SK-N-SH (cell line): ENCODE measurements at regions not wholly inside any gene's neighbourhood (a gene's known extent, or its start where the extent isn't known, plus 50 kb on each side); places are given as distances from the start of the nearest gene placed in this dataset.

Experiments used
- CTCF ChIA-PET: fragments of 300-600, 350-600 bp; formaldehyde crosslinking; extraction: SDS; loops from one replicate; lab custom pipeline; 2021; lab: Yijun Ruan, JAX
- POLR2A ChIA-PET: fragments of 350-600 bp; sonication (Branson Sonifier 250); formaldehyde crosslinking; extraction: SDS; loops from one replicate; lab custom pipeline; 2020; ENCODE audit warnings: antibody characterized with exemption, inconsistent platforms; lab: Yijun Ruan, JAX
- DNase-seq: peaks from one replicate; pipeline ENCODE4 v3.0.0; 2012
- H2AFZ ChIP-seq: fragments of 200-600 bp; sonication (generic); 2 replicates; pipeline ENCODE4 v1.8.1; 2016; ENCODE audit warnings: antibody characterized with exemption, mild to moderate bottlenecking, low read depth
- H3F3A ChIP-seq: fragments of 200-600 bp; sonication (generic); replicated peaks from 2 replicates; pipeline ENCODE3; 2016; ENCODE audit warnings: antibody characterized with exemption, mild to moderate bottlenecking; ENCODE audit not compliant: insufficient read depth
- H3K27ac ChIP-seq, 2 experiments: fragments of 200-500 bp in 1 of 2; fragments of 200-600 bp in 1 of 2; sonication (Bioruptor generic) in 1 of 2; sonication (generic), shearing (Covaris generic) in 1 of 2; 2 replicates each; pipeline versions ENCODE4 v1.5.1 to v1.6.1; 2014 to 2016; ENCODE audit warnings: low read depth in 2 of 2, inconsistent platforms in 1 of 2, low read length in 1 of 2, mild to moderate bottlenecking in 1 of 2, mixed read lengths in 1 of 2
- H3K27me3 ChIP-seq: fragments of 200-600 bp; sonication (generic), shearing (Covaris generic); 2 replicates; pipeline ENCODE4 v1.6.1; 2016; ENCODE audit warnings: mixed run types; ENCODE audit not compliant: insufficient read depth
- H3K36me3 ChIP-seq, 2 experiments: fragments of 200-500 bp in 1 of 2; fragments of 200-600 bp in 1 of 2; sonication (Bioruptor generic) in 1 of 2; sonication (generic) in 1 of 2; replicated peaks in 1 of 2; 2 replicates each; pipeline versions ENCODE3 to v1.5.1; 2014 to 2016; ENCODE audit warnings: low read length in 1 of 2, mild to moderate bottlenecking in 1 of 2; ENCODE audit not compliant: insufficient read depth in 2 of 2, control insufficient read depth in 1 of 2
- H3K4me1 ChIP-seq, 2 experiments: fragments of 200-500 bp in 1 of 2; fragments of 200-600 bp in 1 of 2; sonication (Bioruptor generic) in 1 of 2; sonication (generic), shearing (Covaris generic) in 1 of 2; 2 replicates each; pipeline versions ENCODE4 v1.5.1 to v1.6.1; 2014 to 2016; ENCODE audit warnings: low read depth in 1 of 2, low read length in 1 of 2, mixed run types in 1 of 2; ENCODE audit not compliant: insufficient read depth in 2 of 2, control insufficient read depth in 1 of 2
- H3K4me2 ChIP-seq: fragments of 200-600 bp; sonication (generic), shearing (Covaris generic); 2 replicates; pipeline ENCODE4 v1.6.1; 2017; ENCODE audit warnings: mixed run types
- H3K4me3 ChIP-seq, 2 experiments: fragments of 200-500 bp in 1 of 2; fragments of 200-600 bp in 1 of 2; sonication (Bioruptor generic) in 1 of 2; sonication (generic), shearing (Covaris generic) in 1 of 2; 2 replicates each; pipeline versions ENCODE4 v1.5.1 to v1.8.1; 2014 to 2016; ENCODE audit warnings: low read depth in 2 of 2, inconsistent platforms in 1 of 2, low read length in 1 of 2, mild to moderate bottlenecking in 1 of 2, mixed read lengths in 1 of 2, moderate library complexity in 1 of 2
- H3K79me2 ChIP-seq: fragments of 200-600 bp; sonication (generic); 2 replicates; pipeline ENCODE4 v1.8.1; 2017; ENCODE audit warnings: mild to moderate bottlenecking; ENCODE audit not compliant: insufficient read depth
- H3K9ac ChIP-seq: fragments of 200-600 bp; sonication (generic); 2 replicates; pipeline ENCODE4 v1.6.1; 2017; ENCODE audit warnings: mixed run types
- H3K9me2 ChIP-seq: fragments of 200-600 bp; sonication (generic); 2 replicates; pipeline ENCODE4 v1.6.1; 2017; ENCODE audit warnings: mixed run types
- H3K9me3 ChIP-seq: fragments of 200-600 bp; sonication (generic); 2 replicates; pipeline ENCODE4 v1.6.1; 2017; ENCODE audit warnings: mixed run types, mild to moderate bottlenecking, moderate library complexity
- H4K20me1 ChIP-seq: fragments of 200-600 bp; sonication (generic); 2 replicates; pipeline ENCODE4 v1.6.1; 2017; ENCODE audit warnings: mild to moderate bottlenecking, mixed run types; ENCODE audit not compliant: insufficient read depth
- GABPA ChIP-seq: IDR thresholded peaks from 2 replicates; pipeline ENCODE4 v1.4.0; 2012; ENCODE audit warnings: low read depth, mild to moderate bottlenecking
- GATA2 ChIP-seq: sonication (generic); formaldehyde crosslinking; IDR thresholded peaks from 2 replicates; pipeline ENCODE4 v1.5.0; 2020; ENCODE audit warnings: mild to moderate bottlenecking, missing genetic modification reagents
- IRF3 ChIP-seq: fragments of 150-350 bp; IDR thresholded peaks from 2 replicates; pipeline ENCODE4 v1.6.1; 2016; ENCODE audit warnings: mild to moderate bottlenecking, low read depth, low read length
- MAX ChIP-seq: IDR thresholded peaks from 2 replicates; pipeline ENCODE4 v1.4.0; 2012; ENCODE audit warnings: low read depth
- MEF2A ChIP-seq: IDR thresholded peaks from 2 replicates; pipeline ENCODE4 v1.4.0; 2012; ENCODE audit warnings: low read depth, borderline replicate concordance
- MXI1 ChIP-seq: IDR thresholded peaks from 2 replicates; pipeline ENCODE4 v1.6.1; 2012; ENCODE audit warnings: mild to moderate bottlenecking, low read depth, low read length, improper control_type of control experiment
- NFIC ChIP-seq: IDR thresholded peaks from 2 replicates; pipeline ENCODE4 v1.4.0; 2012; ENCODE audit warnings: borderline replicate concordance
- NRF1 ChIP-seq: IDR thresholded peaks from 2 replicates; pipeline ENCODE4 v1.6.1; 2012; ENCODE audit warnings: low read depth, mild to moderate bottlenecking, low read length
- POLR2AphosphoS5 ChIP-seq: IDR thresholded peaks from 2 replicates; pipeline ENCODE4 v1.6.1; 2012; ENCODE audit warnings: low read depth, low read length
- RCOR1 ChIP-seq: fragments of 150-350 bp; IDR thresholded peaks from 2 replicates; pipeline ENCODE4 v1.6.1; 2017; ENCODE audit warnings: antibody characterized with exemption, low read length
- RFX5 ChIP-seq: IDR thresholded peaks from 2 replicates; pipeline ENCODE4 v1.6.1; 2012; ENCODE audit warnings: mild to moderate bottlenecking, improper control_type of control experiment, low read length
- SMC3 ChIP-seq: IDR thresholded peaks from 2 replicates; pipeline ENCODE4 v1.6.1; 2012; ENCODE audit warnings: low read depth, low read length, improper control_type of control experiment
- TEAD4 ChIP-seq: IDR thresholded peaks from 2 replicates; pipeline ENCODE4 v1.4.0; 2012; ENCODE audit warnings: mild to moderate bottlenecking, borderline replicate concordance; ENCODE audit not compliant: insufficient read depth
- WGBS: methylation state at CpG from one replicate; pipeline ENCODE4 v1.1.6; 2017; ENCODE audit warnings: low lambda C conversion rate; 5-methylcytosine and 5-hydroxymethylcytosine counted together
- small RNA-seq, 7 experiments: library from RNA; depleted of rRNA; stranded (forward); fragments of <200 nt; gene quantifications; one replicate each; pipeline ENCODE3, GENCODE V24; 2012

GRCh38 chr9:32334112-32334511 lies 50.3 kb upstream of the ACO1 start:
- H4K20me1 ChIP-seq, result no peaks in the 10 kb centered on the region
- no peak overlapping the region for H3K9ac ChIP-seq
- ChIA-PET CTCF (no interaction called here), POLR2A (no interaction called here)
- H3K36me3 ChIP-seq, result no peaks in the 10 kb centered on the region
- no peak overlapping the region for H3K4me3 ChIP-seq
- no peaks in the 10 kb centered on the region for H3K79me2 ChIP-seq
- no peak overlapping the region for H3K4me2 ChIP-seq
- H3K9me2 ChIP-seq, result no peaks in the 10 kb centered on the region
- H3K9me3 ChIP-seq, result no peaks in the 10 kb centered on the region; the same call in 1 of the 2 replicates
- no peak overlapping the region for H2AFZ ChIP-seq
- 54% methylated on average over 4 of the region's 7 CpGs for WGBS
- no peaks in the 10 kb centered on the region for H3K4me1 ChIP-seq
- no peak for DNase-seq
- no peaks in the 10 kb centered on the region for H3F3A ChIP-seq
- H3K27me3 ChIP-seq, result no peaks in the 10 kb centered on the region
- TF ChIP-seq IRF3 (no peak), GABPA (no peak), SMC3 (no peak), NFIC (no peak), RFX5 (no peak), MXI1 (no peak), GATA2 (CRISPR knock-in tag) (no peak), POLR2AphosphoS5 (no peak), MAX (no peak), TEAD4 (no peak), NRF1 (no peak), MEF2A (no peak), RCOR1 (no peak)
- no peak overlapping the region for H3K27ac ChIP-seq

Small RNA genes lying in the stretch of these regions (small RNA-seq; reads per million reads assigned to genes)
- 6.0 to 161 (median 72.2) reads per million in 7 experiments for gene MIR873
- gene MIR876, result 13.5 to 188 (median 105) reads per million in 7 experiments
- 0 reads per million in 7 experiments for gene RNA5SP281
